ENCODE measurements at regions not wholly inside any gene's neighbourhood (a gene's known extent, or its start where the extent isn't known, plus 50 kb on each side); places are given as distances from the start of the nearest gene placed in this dataset.

DNA sequence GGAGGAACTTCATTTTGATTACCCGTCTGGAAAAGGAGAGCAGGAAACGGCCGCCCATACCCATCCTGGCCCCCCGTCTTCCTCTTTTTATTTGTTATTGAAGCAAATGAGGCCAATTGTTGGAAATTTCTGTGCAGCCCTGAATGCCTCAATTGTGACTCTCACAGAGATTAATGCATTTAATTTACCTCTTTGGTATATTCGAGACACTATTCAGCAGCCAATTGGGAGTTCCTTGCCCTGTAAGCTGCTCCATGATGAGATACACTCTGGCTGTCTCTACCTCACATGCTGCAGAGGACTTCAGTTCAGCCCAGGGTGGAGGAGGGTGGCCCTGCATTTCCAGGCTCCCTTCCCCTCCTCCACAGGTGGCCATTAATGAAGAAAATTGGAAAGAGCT, 60.6 kb upstream of the NTM start:
- TF ChIP-seq, protein P1, sequence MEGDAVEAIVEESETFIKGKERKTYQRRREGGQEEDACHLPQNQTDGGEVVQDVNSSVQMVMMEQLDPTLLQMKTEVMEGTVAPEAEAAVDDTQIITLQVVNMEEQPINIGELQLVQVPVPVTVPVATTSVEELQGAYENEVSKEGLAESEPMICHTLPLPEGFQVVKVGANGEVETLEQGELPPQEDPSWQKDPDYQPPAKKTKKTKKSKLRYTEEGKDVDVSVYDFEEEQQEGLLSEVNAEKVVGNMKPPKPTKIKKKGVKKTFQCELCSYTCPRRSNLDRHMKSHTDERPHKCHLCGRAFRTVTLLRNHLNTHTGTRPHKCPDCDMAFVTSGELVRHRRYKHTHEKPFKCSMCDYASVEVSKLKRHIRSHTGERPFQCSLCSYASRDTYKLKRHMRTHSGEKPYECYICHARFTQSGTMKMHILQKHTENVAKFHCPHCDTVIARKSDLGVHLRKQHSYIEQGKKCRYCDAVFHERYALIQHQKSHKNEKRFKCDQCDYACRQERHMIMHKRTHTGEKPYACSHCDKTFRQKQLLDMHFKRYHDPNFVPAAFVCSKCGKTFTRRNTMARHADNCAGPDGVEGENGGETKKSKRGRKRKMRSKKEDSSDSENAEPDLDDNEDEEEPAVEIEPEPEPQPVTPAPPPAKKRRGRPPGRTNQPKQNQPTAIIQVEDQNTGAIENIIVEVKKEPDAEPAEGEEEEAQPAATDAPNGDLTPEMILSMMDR (IDR thresholded peaks at IDR 0.05), result no peak
- no peak for TF ChIP-seq POLR2A (IDR thresholded peaks at IDR 0.05)
- TF ChIP-seq EP300 (IDR thresholded peaks at IDR 0.05), result no peak
